ENCODE measurements at regions not wholly inside any gene's neighbourhood (a gene's known extent, or its start where the extent isn't known, plus 50 kb on each side); places are given as distances from the start of the nearest gene placed in this dataset.

- DNase-seq: no peak
Observed at GRCh38 chr2:146826388-146826787, 1018.4 kb upstream of the ACVR2A start.

- no peak for DNase-seq
Observed at GRCh38 chr2:146821836-146822316, 1023.0 kb upstream of the ACVR2A start.

- DNase-seq: no peak
Observed at GRCh38 chr2:146820672-146821071, 1024.2 kb upstream of the ACVR2A start.

GRCh38 chr2:146818122-146818521, 1026.7 kb upstream of the ACVR2A start:
- no peak for DNase-seq

GRCh38 chr2:146817613-146818012, 1027.2 kb upstream of the ACVR2A start:
- DNase-seq: no peak

- DNase-seq: no peak
Observed at GRCh38 chr2:146814971-146815370, 1029.9 kb upstream of the ACVR2A start.

GRCh38 chr2:146807568-146808168, 1037.2 kb upstream of the ACVR2A start:
- peak in 2 of 58 donors; percentile 1 for DNase-seq

- no peak for DNase-seq
Observed at GRCh38 chr2:146806364-146807005, 1038.3 kb upstream of the ACVR2A start.

- DNase-seq: no peak
Observed at GRCh38 chr2:146804288-146804687, 1040.5 kb upstream of the ACVR2A start.

GRCh38 chr2:146801886-146802285, 1042.9 kb upstream of the ACVR2A start:
- DNase-seq: no peak

GRCh38 chr2:146786396-146786795, 1058.4 kb upstream of the ACVR2A start:
- DNase-seq: no peak

GRCh38 chr2:146785101-146785500, 1059.7 kb upstream of the ACVR2A start:
- DNase-seq: no peak

GRCh38 chr2:146784602-146785001, 1060.2 kb upstream of the ACVR2A start:
- DNase-seq: no peak

- DNase-seq: no peak
Observed at GRCh38 chr2:146777181-146777580, 1067.6 kb upstream of the ACVR2A start.

GRCh38 chr2:146776596-146776995, 1068.2 kb upstream of the ACVR2A start:
- DNase-seq: no peak

- no peak for DNase-seq
Observed at GRCh38 chr2:146771531-146771930, 1073.3 kb upstream of the ACVR2A start.

GRCh38 chr2:146764301-146764700, 1080.5 kb upstream of the ACVR2A start:
- DNase-seq: no peak

- no peak for DNase-seq
Observed at GRCh38 chr2:146762786-146763185, 1082.0 kb upstream of the ACVR2A start.

- DNase-seq: no peak
Observed at GRCh38 chr2:146754606-146755005, 1090.2 kb upstream of the ACVR2A start.

GRCh38 chr2:146748046-146748445, 1096.8 kb upstream of the ACVR2A start:
- no peak for DNase-seq

GRCh38 chr2:146741260-146741659, 1103.6 kb upstream of the ACVR2A start:
- DNase-seq: no peak

- DNase-seq: no peak
Observed at GRCh38 chr2:146734821-146735190, 1110.0 kb upstream of the ACVR2A start.

Data from anterior cingulate cortex (tissue), 58 donors.